Fibroblast of skin of right biceps (primary cell): ENCODE measurements at regions not wholly inside any gene's neighbourhood (a gene's known extent, or its start where the extent isn't known, plus 50 kb on each side); places are given as distances from the start of the nearest gene placed in this dataset.
"Not testable (repeated sequence)": the region's sequence is repeated elsewhere in the genome, so short reads cannot be mapped to it uniquely, and the experiment has no call there.

Source experiments
- DNase-seq: peaks from one replicate; pipeline ENCODE4 v3.0.0-alpha.2; 2013

- no peak for DNase-seq
Measured at GRCh38 chr1:5165762-5166161, 511.4 kb downstream of the AJAP1 start.

- no peak for DNase-seq
Measured at GRCh38 chr1:5164158-5164557, 509.7 kb downstream of the AJAP1 start.

- DNase-seq, result no peak
Measured at GRCh38 chr1:5161372-5161771, 507.0 kb downstream of the AJAP1 start.

GRCh38 chr1:5157175-5157574, 502.8 kb downstream of the AJAP1 start:
- no peak for DNase-seq

GRCh38 chr1:5156416-5157120, 502.2 kb downstream of the AJAP1 start:
- no peak for DNase-seq

GRCh38 chr1:5151511-5151910, 497.1 kb downstream of the AJAP1 start:
- no peak for DNase-seq

GRCh38 chr1:5150191-5150590, 495.8 kb downstream of the AJAP1 start:
- no peak for DNase-seq

- no peak for DNase-seq
Measured at GRCh38 chr1:5147806-5148205, 493.4 kb downstream of the AJAP1 start.

GRCh38 chr1:5142389-5142788, 488.0 kb downstream of the AJAP1 start:
- no peak for DNase-seq

- DNase-seq, result no peak
Measured at GRCh38 chr1:5141750-5142149, 487.3 kb downstream of the AJAP1 start.

GRCh38 chr1:5140962-5141361, 486.6 kb downstream of the AJAP1 start:
- no peak for DNase-seq

GRCh38 chr1:5140136-5140535, 485.7 kb downstream of the AJAP1 start:
- no peak for DNase-seq

GRCh38 chr1:5129746-5130355, 475.4 kb downstream of the AJAP1 start:
- no peak for DNase-seq

- DNase-seq, result no peak
Measured at GRCh38 chr1:5125208-5125607, 470.8 kb downstream of the AJAP1 start.

- no peak for DNase-seq
Measured at GRCh38 chr1:5120559-5120958, 466.1 kb downstream of the AJAP1 start.

GRCh38 chr1:5119366-5120234, 465.2 kb downstream of the AJAP1 start:
- no peak for DNase-seq

- DNase-seq, result not testable (repeated sequence)
Measured at GRCh38 chr1:5118771-5119170, 464.4 kb downstream of the AJAP1 start.

- DNase-seq, result not testable (repeated sequence)
Measured at GRCh38 chr1:5118292-5118691, 463.9 kb downstream of the AJAP1 start.

- no peak for DNase-seq
Measured at GRCh38 chr1:5111581-5111980, 457.2 kb downstream of the AJAP1 start.

GRCh38 chr1:5110508-5110907, 456.1 kb downstream of the AJAP1 start:
- no peak for DNase-seq

GRCh38 chr1:5109633-5110032, 455.2 kb downstream of the AJAP1 start:
- DNase-seq, result no peak

- no peak for DNase-seq
Measured at GRCh38 chr1:5108740-5109139, 454.3 kb downstream of the AJAP1 start.

GRCh38 chr1:5105744-5106143, 451.3 kb downstream of the AJAP1 start:
- DNase-seq, result no peak

GRCh38 chr1:5099558-5099957, 445.1 kb downstream of the AJAP1 start:
- no peak for DNase-seq
